HG03103 (cell line): ENCODE measurements at regions not wholly inside any gene's neighbourhood (a gene's known extent, or its start where the extent isn't known, plus 50 kb on each side); places are given as distances from the start of the nearest gene placed in this dataset.
"Not testable (repeated sequence)": the region's sequence is repeated elsewhere in the genome, so short reads cannot be mapped to it uniquely, and the experiment has no call there.

Experiments used
- ATAC-seq: cut with Tn5 transposase; IDR thresholded peaks from one replicate; pipeline ENCODE4 v1.9.1; 2021; ENCODE audit warnings: low read depth; ENCODE audit not compliant: unreplicated experiment

DNA sequence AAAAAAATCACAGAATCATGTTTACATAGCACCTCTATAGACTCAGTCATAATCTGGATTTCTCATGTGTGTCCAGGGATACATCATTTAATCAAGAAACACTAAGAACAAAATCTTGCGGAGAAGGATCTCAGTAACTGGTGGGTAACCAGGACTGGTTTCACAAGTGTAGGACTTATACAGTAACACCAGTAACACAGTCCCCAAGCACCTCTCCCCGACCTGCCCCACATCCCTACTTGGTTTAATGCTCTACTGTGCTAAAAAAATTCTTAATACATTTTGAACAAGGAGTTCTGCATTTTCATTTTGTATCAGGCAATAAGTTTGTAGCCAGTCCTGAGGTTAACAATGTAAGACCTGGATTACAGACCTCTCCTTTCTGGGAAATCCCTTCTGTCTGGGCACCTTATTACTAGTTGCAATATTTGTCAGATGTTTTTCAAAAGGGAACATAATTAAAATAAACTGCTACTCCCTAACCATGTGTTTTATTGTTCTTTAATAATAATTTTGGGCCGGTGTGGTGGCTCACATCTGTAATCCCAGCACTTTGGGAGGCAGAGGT is 57.6 kb upstream of the BBX start:
- peak; percentile 52 for ATAC-seq

- no peak for ATAC-seq
These were observed 54.0 kb upstream of the BBX start for GRCh38 chr3:107468782-107469181.

DNA sequence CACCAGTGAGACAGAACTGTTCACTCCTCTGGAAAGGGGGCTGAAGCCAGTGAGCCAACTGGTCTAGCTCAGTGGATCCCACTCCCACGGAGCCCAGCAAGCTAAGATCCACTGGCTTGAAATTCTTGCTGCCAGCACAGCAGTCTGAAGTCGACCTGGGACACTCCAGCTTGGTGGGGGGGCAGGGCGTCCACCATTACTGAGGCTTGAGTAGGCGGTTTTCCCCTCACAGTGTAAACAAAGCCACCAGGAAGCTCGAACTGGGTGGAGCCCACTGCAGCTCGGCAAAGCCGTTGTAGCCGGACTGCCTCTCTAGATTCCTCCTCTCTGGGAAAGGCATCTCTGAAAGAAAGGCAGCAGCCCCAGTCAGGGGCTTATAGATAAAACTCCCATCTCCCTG is 52.3 kb upstream of the BBX start:
- not testable (repeated sequence) for ATAC-seq
